ENCODE measurements at regions not wholly inside any gene's neighbourhood (a gene's known extent, or its start where the extent isn't known, plus 50 kb on each side); places are given as distances from the start of the nearest gene placed in this dataset.

DNA sequence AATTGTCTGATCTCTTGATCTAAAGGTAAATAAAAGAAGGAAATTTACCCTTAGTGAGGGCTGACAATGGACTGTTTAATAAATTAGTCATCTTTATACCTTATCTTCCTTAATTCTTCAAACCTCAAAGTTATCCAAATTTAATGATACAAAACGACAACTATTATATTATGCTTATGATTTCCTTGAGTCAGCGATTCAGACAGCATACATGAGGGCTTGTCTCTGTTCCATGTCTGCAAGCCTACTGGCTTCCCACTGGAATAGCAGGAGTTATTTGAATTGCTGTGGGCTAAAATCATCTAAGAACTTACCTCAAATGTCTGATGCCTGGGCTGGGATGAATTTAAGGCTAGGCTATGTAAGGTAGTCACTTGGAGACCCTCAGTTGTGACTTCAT lies 197.2 kb upstream of the MDGA2 start:
- no peak for DNase-seq (ENCODE audit: low read depth in 2 of 2)

- no peak for DNase-seq (ENCODE audit: low read depth in 2 of 2)
These were observed 188.0 kb upstream of the MDGA2 start for GRCh38 chr14:47863441-47863840.

- no peak for DNase-seq (ENCODE audit: low read depth in 2 of 2)
These were observed 182.2 kb upstream of the MDGA2 start for GRCh38 chr14:47857646-47858045.

DNA sequence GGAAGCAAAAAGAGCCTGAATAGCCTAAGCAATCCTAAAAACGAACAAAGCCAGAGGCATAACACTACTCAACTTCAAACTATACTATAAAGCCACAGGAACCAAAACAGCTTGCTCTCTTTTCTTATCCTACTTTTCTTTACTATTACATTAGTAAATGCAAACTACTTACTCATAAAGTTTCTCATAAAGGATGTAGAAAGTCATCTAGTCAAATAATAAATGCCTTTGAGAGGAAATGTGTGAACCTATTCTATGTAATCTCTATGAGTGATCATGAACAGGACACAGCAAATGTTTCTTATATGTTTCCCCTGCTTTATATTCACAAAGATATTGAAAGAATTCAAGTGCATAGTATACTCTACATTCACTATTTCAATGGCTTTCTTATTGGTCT lies 176.9 kb upstream of the MDGA2 start:
- no peak for DNase-seq (ENCODE audit: low read depth in 2 of 2)

GRCh38 chr14:47846008-47846407 lies 170.6 kb upstream of the MDGA2 start:
- no peak for DNase-seq (ENCODE audit: low read depth in 2 of 2)

DNA sequence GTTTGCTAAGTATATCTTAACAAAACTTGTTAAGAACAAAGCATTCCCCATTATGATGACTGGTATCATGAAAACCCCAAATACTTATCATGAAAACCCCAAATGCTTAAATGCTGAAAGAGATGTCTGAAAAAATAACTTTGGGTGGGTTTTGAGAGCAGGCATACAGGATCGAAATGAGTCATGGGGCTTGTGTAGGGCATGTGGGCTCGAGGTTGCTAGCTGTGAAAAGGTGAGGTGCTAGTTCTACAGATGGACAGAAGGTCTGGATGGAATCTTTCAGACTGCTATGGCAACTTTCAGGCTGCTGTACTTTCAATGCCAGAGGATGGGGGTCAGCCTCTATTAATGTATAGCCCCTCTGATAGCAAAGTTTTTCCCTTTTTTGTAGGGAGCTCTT lies 167.8 kb upstream of the MDGA2 start:
- DNase-seq (ENCODE audit: low read depth in 2 of 2), result no peak

- no peak for DNase-seq (ENCODE audit: low read depth in 2 of 2)
These were observed 157.6 kb upstream of the MDGA2 start for GRCh38 chr14:47833011-47833410.

DNA sequence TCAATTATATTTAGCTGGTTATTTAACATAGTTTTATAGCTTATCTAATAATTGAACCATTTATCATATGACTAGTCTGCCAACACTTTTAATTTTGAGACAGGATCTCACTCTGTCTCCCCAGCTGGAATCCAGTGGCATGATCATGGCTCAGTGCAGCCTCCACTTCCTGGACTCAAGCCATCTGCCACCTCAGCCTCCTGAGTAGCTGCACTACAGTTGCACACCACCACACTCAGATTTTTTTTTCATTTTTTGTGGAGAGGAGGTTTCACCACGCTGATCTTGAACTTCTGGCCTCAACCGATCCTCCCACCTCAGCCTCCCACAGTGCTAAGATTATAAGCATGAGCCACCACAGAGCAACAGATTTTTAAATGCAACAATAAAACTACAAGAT lies 151.4 kb upstream of the MDGA2 start:
- DNase-seq (ENCODE audit: low read depth in 2 of 2), result no peak

DNA sequence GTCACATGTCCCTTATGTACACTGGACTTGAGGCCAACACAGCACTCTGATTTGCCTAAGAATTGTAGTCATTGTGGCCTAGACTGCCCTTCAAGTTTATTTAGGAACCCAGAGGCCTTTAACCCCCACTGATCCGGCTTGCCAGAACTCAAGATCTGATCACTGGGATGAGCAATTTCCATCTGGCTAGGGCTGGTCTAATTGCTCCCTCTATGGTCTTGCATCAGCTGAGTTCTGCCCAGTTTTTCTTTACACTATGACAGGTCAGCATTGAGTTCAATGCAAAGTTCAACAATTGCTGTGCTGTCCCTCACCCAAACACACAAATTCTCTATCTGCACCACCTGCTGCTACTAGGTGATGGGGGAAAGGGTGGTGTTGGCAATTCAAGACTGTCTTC lies 146.9 kb upstream of the MDGA2 start:
- DNase-seq (ENCODE audit: low read depth in 2 of 2), result no peak

DNA sequence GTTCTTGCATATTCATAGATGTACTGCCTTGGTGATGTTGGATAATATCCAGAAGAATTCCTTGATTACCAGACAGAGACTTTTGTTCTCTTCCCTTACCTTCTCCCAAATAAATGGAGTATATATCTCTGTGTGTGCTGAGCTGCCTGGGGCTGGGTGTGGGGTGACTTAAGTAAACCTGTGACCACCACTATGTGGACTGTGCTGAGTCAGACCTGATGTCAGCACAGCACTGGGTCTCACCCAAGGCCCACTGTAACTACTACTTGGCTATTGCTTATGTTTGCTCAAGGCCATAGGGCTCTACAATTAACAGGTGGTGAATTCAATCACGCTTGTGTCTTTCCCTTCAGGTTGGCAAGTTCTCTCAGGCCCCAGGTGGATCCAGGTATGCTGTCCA lies 145.7 kb upstream of the MDGA2 start:
- no peak for DNase-seq (ENCODE audit: low read depth in 2 of 2)

GRCh38 chr14:47790477-47790876 lies 115.1 kb upstream of the MDGA2 start:
- no peak for DNase-seq (ENCODE audit: low read depth in 2 of 2)

- DNase-seq (ENCODE audit: low read depth in 2 of 2), result no peak
These were observed 109.7 kb upstream of the MDGA2 start for GRCh38 chr14:47785058-47785457.

- no peak for DNase-seq (ENCODE audit: low read depth in 2 of 2)
These were observed 103.2 kb upstream of the MDGA2 start for GRCh38 chr14:47778631-47779030.

DNA sequence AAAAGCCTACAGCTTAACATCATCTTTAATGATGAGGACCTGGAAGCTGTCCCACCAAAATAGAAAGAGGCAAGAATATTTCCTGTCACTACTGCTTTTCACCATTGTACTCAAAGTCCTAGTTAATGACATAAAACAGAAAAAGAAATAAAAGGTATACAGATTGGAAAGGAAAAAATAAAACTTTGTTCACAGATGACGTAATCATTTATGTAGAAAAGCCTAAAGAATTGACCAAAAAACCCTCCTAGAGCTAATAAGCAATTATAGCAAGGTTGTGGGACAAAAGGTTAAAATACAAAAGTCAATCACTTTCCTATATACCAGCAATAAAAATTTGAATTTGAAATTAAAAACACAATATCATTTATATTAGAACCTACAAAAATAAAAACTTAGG lies 97.2 kb upstream of the MDGA2 start:
- DNase-seq (ENCODE audit: low read depth in 2 of 2), result no peak

DNA sequence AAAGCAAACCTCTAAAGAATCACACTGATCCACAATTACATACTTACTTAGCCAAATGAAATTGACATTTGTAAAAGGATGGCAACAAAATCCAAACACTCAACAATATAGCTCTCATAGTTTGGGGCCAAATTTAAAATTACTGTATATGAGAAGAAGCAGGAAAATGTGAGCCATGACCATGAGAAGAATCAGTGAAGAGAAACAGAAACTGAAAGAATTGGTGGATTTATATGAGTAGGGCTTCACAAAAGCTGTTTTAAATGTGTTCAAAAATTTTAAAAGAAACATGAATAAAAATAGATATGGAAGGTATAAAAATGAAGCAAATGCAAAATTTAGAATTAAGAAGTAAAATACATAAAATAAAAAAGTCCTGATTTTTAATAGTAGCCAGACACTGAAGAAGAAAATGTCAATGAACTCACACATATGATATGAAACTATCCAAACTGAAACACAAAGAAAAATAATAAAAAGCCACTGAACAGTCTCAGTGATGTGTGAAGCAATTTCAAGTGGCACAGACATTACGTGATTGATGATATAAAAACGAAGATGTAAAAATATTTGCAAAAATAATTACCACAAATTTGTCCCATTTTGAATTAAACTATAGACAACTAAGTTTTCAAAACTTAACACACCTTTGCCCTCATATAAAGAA lies 87.9 kb upstream of the MDGA2 start:
- DNase-seq (ENCODE audit: low read depth in 2 of 2), result no peak

DNA sequence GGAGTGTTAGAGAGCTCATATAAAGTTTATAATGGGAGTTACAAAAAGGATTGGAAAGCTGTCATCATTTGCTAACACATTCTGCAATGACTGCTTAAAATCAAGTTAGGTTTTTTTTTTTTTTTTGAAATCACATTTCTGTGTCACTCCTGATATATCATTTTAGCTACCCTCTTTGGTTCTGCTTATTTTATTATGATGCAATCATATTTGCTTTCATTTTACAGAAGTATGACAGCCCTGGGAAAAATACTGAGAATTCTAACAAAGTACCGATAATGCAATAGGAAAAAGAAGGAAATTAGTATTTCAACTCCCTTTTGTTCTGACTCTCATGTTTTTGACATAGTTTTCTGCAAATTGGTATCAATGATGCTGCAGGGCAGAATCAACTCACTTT lies 71.6 kb upstream of the MDGA2 start:
- DNase-seq (ENCODE audit: low read depth in 2 of 2), result no peak

- DNase-seq (ENCODE audit: low read depth in 2 of 2), result no peak
These were observed 68.8 kb upstream of the MDGA2 start for GRCh38 chr14:47744155-47744554.

GRCh38 chr14:47739541-47739940 lies 64.1 kb upstream of the MDGA2 start:
- no peak for DNase-seq (ENCODE audit: low read depth in 2 of 2)

DNA sequence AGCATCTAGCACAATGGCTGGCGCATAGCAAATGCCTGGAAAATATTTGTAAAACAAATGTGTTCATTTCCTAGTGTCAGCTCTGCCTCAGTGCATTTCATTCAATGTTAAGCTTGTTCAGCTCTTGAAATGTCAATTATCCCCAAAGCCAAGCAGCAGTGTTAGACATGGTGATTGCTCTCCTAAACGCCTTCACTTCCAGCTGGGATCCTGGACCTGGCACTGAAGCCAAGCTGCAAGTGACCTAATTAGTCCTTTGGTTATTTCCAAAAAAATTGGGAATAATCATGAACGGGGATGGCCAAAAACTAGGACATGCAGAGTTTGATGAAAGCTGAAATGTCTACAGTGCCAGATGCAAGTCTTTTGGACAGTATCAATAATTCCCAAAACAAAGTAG lies 54.9 kb upstream of the MDGA2 start:
- DNase-seq (ENCODE audit: low read depth in 2 of 2), result no peak
